Neuron (in vitro differentiated cells): ENCODE measurements at regions not wholly inside any gene's neighbourhood (a gene's known extent, or its start where the extent isn't known, plus 50 kb on each side); places are given as distances from the start of the nearest gene placed in this dataset.

Experiments used
- H2AFZ ChIP-seq: one replicate; pipeline ENCODE4 v1.6.1; 2013; ENCODE audit warnings: low read depth, mild to moderate bottlenecking, inconsistent platforms, low read length, moderate library complexity
- H3K27me3 ChIP-seq: one replicate; pipeline ENCODE4 v1.6.1; 2013; ENCODE audit warnings: low read length; ENCODE audit not compliant: insufficient read depth
- H3K36me3 ChIP-seq: one replicate; pipeline ENCODE4 v1.6.1; 2013; ENCODE audit warnings: low read length; ENCODE audit not compliant: insufficient read depth
- H3K4me1 ChIP-seq: one replicate; pipeline ENCODE4 v1.6.1; 2013; ENCODE audit warnings: low read length; ENCODE audit not compliant: insufficient read depth
- H3K4me3 ChIP-seq: 2 replicates; pipeline ENCODE4 v1.5.1; 2013; ENCODE audit warnings: mild to moderate bottlenecking, low read length, moderate library complexity
- H3K9me3 ChIP-seq: one replicate; pipeline ENCODE4 v1.6.1; 2013; ENCODE audit warnings: low read length

DNA sequence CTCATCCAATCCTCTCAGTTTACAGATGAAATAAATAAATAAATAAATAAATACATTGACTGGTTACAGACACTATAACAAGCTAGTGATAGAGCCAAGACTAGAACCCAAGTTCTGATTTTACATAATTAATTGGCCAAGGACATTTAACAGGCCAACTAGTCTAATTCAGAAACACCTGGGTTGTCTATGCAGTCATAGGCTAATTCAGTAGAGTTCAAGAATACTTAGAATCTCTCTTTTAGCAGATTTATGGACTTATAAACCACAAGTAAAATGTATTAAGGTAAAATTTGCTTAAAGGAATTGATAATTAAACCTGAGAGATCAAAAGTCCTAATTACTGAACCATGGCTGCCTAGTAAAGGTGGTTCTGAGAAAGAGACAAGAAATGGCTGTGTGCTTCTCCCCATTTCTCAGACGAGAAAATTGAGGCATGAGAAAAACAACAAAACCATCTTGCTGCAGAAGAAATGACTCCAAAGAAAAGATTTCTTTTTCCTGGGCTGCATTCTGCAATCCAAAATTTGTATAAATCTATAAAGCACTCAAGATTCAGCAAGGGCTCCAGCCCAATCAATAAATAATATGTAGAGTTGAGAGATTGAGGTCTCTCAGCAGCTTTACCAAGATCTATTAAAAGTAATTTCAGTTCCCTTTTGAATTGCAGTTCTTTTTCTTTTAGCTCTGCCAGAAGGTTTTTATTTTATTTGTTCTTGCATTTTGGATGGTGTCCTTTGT lies 98.3 kb downstream of the DUSP10 start:
- no peaks in the 10 kb centered on the region for H3K36me3 ChIP-seq
- H3K4me3 ChIP-seq, result no peak overlapping the region
- H3K27me3 ChIP-seq, result no peaks in the 10 kb centered on the region
- no peaks in the 10 kb centered on the region for H3K9me3 ChIP-seq
- no peaks in the 10 kb centered on the region for H3K4me1 ChIP-seq
- H2AFZ ChIP-seq, result no peak overlapping the region

DNA sequence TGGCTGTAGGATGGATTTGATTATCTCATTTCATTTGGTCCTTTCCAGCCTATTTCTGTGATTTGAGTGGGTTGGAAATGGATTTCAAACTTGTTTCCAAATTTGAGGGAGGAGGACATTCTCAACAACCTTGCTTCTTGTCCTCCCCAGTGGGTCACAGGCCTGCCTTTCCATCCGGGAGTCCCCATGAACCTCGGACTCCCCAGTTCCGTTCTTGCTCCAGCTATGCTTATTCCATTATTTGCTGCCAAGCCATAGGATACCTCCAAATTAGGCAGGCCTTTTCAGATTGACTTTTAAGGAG lies 97.8 kb downstream of the DUSP10 start:
- no peaks in the 10 kb centered on the region for H3K9me3 ChIP-seq
- no peaks in the 10 kb centered on the region for H3K36me3 ChIP-seq
- no peak overlapping the region for H3K4me3 ChIP-seq
- H2AFZ ChIP-seq, result no peak overlapping the region
- H3K27me3 ChIP-seq, result no peaks in the 10 kb centered on the region
- no peaks in the 10 kb centered on the region for H3K4me1 ChIP-seq

DNA sequence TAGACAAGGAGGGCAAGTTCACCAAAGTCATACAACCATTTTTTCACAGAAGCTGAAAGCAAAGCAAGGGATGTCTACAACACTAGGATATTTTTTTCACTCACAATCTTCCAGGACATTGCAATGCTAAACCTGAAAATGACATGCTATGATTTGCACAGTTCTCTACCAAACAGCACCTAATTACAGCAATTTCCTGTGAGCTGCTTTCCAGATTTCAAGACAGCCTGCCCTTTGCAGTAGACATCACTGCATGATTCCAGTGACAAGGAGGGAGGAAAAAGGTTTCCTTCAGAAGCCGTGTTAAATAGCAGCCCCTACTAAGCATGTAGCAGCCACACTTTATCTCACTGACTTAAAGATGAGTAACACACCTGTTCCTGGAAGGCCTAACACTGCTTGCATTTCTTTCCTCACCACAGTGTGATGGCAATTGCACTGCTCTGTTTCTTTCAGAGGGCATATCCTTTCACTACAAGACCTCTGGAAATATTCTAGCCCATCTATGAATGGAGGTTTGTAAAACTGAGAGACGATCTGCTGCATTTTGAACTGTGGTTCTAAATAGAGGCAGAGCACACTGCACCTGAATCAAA lies 97.1 kb downstream of the DUSP10 start:
- Histone ChIP-seq H3K4me3 (no peak overlapping the region), H3K36me3 (no peaks in the 10 kb centered on the region), H3K4me1 (no peaks in the 10 kb centered on the region), H3K9me3 (no peaks in the 10 kb centered on the region), H3K27me3 (no peaks in the 10 kb centered on the region), H2AFZ (no peak overlapping the region)

DNA sequence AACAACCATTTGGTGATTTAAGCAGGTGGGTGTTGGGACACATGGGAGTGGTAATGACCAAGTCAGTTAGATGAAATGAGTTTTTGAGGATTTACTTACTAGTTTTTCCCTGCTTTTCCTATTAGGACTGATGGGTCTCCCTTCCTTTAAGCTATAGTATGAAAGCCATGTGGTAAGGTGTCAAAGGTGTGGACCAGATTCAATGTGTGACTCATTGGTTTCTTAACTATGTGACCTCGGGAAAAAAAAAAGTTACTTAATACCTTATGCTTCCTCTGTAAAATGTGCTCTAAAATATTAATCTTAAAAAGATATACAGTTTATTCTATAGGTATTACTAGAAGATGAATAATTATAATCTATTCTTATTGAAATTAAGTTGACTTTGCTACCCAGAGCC lies 93.7 kb downstream of the DUSP10 start:
- H2AFZ ChIP-seq, result no peak overlapping the region
- no peaks in the 10 kb centered on the region for H3K9me3 ChIP-seq
- no peaks in the 10 kb centered on the region for H3K36me3 ChIP-seq
- H3K4me1 ChIP-seq, result no peaks in the 10 kb centered on the region
- no peaks in the 10 kb centered on the region for H3K27me3 ChIP-seq
- H3K4me3 ChIP-seq, result no peak overlapping the region
